CD14-positive monocyte (primary cell): ENCODE measurements at regions not wholly inside any gene's neighbourhood (a gene's known extent, or its start where the extent isn't known, plus 50 kb on each side); places are given as distances from the start of the nearest gene placed in this dataset.

Experiments used
- DNase-seq, 3 donors: peaks; one replicate each; pipeline ENCODE4 v3.0.0-alpha.2; 2011 to 2022
- H2AFZ ChIP-seq: 2 replicates; pipeline ENCODE4 v1.6.0; 2012; ENCODE audit warnings: mild to moderate bottlenecking, low read depth, low read length, inconsistent platforms; ENCODE audit not compliant: insufficient read depth, poor library complexity, severe bottlenecking
- H3K27ac ChIP-seq, 2 donors: 1 replicate in 1 of 2; 2 replicates in 1 of 2; pipeline ENCODE4 v1.5.1; 2012 to 2013; ENCODE audit warnings: low read length in 2 of 2, control low read depth in 1 of 2, inconsistent platforms in 1 of 2, low read depth in 1 of 2, mild to moderate bottlenecking in 1 of 2
- H3K27me3 ChIP-seq, 2 donors: one replicate each; pipeline versions ENCODE4 v1.6.0 to v1.6.1; 2011 to 2013; ENCODE audit warnings: low read length in 2 of 2; ENCODE audit not compliant: control insufficient read depth in 2 of 2, insufficient read depth in 2 of 2
- H3K36me3 ChIP-seq, 2 donors: replicated peaks in 1 of 2; 1 replicate in 1 of 2; 2 replicates in 1 of 2; pipeline versions ENCODE4 v1.5.1 to v1.6.1; 2012 to 2013; ENCODE audit warnings: low read length in 2 of 2, control low read depth in 1 of 2, inconsistent platforms in 1 of 2, mild to moderate bottlenecking in 1 of 2; ENCODE audit not compliant: insufficient read depth in 2 of 2, control insufficient read depth in 1 of 2
- H3K4me1 ChIP-seq, 2 donors: 1 replicate in 1 of 2; 2 replicates in 1 of 2; pipeline versions ENCODE4 v1.5.1 to v1.6.1; 2012 to 2013; ENCODE audit warnings: low read length in 2 of 2, control low read depth in 1 of 2, inconsistent platforms in 1 of 2, mild to moderate bottlenecking in 1 of 2, moderate library complexity in 1 of 2; ENCODE audit not compliant: insufficient read depth in 2 of 2, control insufficient read depth in 1 of 2
- H3K4me2 ChIP-seq: replicated peaks from 2 replicates; pipeline ENCODE3; 2012; ENCODE audit warnings: low read length, moderate library complexity, mild to moderate bottlenecking; ENCODE audit not compliant: poor library complexity, severe bottlenecking; ENCODE audit errors: extremely low read depth
- H3K4me3 ChIP-seq, 3 experiments: fragments of 200-600 bp in 1 of 3; sonication (generic) in 1 of 3; replicated peaks in 1 of 3; 1 replicate in 2 of 3; 2 replicates in 1 of 3; pipeline ENCODE4 v1.5.1; 2011 to 2013; ENCODE audit warnings: low read length in 3 of 3, mild to moderate bottlenecking in 3 of 3, control low read depth in 2 of 3, low read depth in 2 of 3, inconsistent platforms in 1 of 3, moderate library complexity in 1 of 3
- H3K79me2 ChIP-seq: 2 replicates; pipeline ENCODE4 v1.6.0; 2012; ENCODE audit warnings: mild to moderate bottlenecking, control low read depth, inconsistent platforms, low read length, moderate library complexity; ENCODE audit not compliant: insufficient read depth
- H3K9ac ChIP-seq: 2 replicates; pipeline ENCODE4 v1.6.0; 2017; ENCODE audit warnings: low read length, mild to moderate bottlenecking; ENCODE audit not compliant: insufficient read depth, poor library complexity, severe bottlenecking
- H3K9me3 ChIP-seq, 2 donors: replicated peaks in 1 of 2; 1 replicate in 1 of 2; 2 replicates in 1 of 2; pipeline versions ENCODE4 v1.5.1 to v1.6.1; 2012 to 2013; ENCODE audit warnings: low read length in 2 of 2, control low read depth in 1 of 2; ENCODE audit not compliant: control insufficient read depth in 1 of 2, insufficient read depth in 1 of 2
- H4K20me1 ChIP-seq: 2 replicates; pipeline ENCODE4 v1.6.0; 2012; ENCODE audit warnings: mild to moderate bottlenecking, low read length, control low read depth, moderate library complexity; ENCODE audit not compliant: insufficient read depth
- H3K27ac Mint-ChIP-seq, 7 donors: one replicate each; pipeline ENCODE4 v1.8.0; 2020; ENCODE audit warnings: mild to moderate bottlenecking in 7 of 7, mixed read lengths in 7 of 7, moderate library complexity in 6 of 7, inconsistent platforms in 2 of 7
- H3K27me3 Mint-ChIP-seq, 3 donors: one replicate each; pipeline ENCODE4 v1.8.0; 2021 to 2022; ENCODE audit warnings: low read depth in 3 of 3, mild to moderate bottlenecking in 3 of 3, mixed read lengths in 3 of 3, moderate library complexity in 3 of 3, inconsistent platforms in 1 of 3
- H3K36me3 Mint-ChIP-seq, 2 donors: one replicate each; pipeline ENCODE4 v1.8.0; 2020; ENCODE audit warnings: mixed read lengths in 2 of 2, inconsistent platforms in 1 of 2, mild to moderate bottlenecking in 1 of 2
- H3K4me1 Mint-ChIP-seq: one replicate; pipeline ENCODE4 v1.8.0; 2020; ENCODE audit warnings: mild to moderate bottlenecking, mixed read lengths
- H3K4me3 Mint-ChIP-seq, 2 donors: one replicate each; pipeline ENCODE4 v1.8.0; 2020; ENCODE audit warnings: mild to moderate bottlenecking in 2 of 2, mixed read lengths in 2 of 2, moderate library complexity in 1 of 2
- H3K9me3 Mint-ChIP-seq, 7 donors: one replicate each; pipeline ENCODE4 v1.8.0; 2020 to 2022; ENCODE audit warnings: mixed read lengths in 7 of 7, mild to moderate bottlenecking in 6 of 7, moderate library complexity in 6 of 7, inconsistent platforms in 2 of 7
- WGBS: methylation state at CpG from one replicate; pipeline ENCODE4 v1.1.5; 2013; ENCODE audit warnings: missing lambda C conversion rate; ENCODE audit not compliant: insufficient coverage; 5-methylcytosine and 5-hydroxymethylcytosine counted together
- intact Hi-C, 2 donors: fragments of 100-400 bp; cut with micrococcal nuclease; formaldehyde crosslinking; loops; one replicate each; pipeline versions ENCODE4 v1.15.0 to v1.15.1; 2023
- TF ChIP-seq, protein P1 (sequence below): fragments of 200-600 bp; IDR thresholded peaks from one replicate; pipeline ENCODE4 v1.8.0; 2022; ENCODE audit warnings: antibody characterized with exemption, mild to moderate bottlenecking

DNA sequence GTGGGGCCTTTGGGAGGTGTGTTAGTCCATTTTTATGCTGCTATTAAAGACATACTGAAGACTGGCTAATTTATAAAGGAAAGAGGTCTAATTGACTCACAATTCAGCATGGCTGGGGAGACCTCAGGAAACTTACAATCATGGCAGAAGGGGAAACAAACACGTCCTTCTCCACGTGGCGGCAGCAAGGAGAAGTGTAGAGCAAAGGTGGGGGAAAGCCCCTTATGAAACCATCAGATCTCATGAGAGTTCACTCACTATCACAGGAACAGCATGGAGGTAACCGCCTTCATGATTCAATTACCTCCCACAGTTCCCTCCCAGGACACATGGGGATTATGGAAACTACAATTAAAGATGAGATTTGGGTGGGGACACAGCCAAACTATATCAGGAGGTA, 187.1 kb upstream of the OSR1 start:
- H3K4me1 ChIP-seq = no peaks in the 10 kb centered on the region
- no peaks in the 10 kb centered on the region for H3K79me2 ChIP-seq
- H3K27ac Mint-ChIP-seq = no peak overlapping the region
- no peaks in the 10 kb centered on the region for H3K27me3 ChIP-seq
- no peak overlapping the region for H3K4me3 Mint-ChIP-seq
- H3K4me2 ChIP-seq = no peak overlapping the region
- DNase-seq = no peak
- H3K4me1 Mint-ChIP-seq = no peaks in the 10 kb centered on the region
- no peaks in the 10 kb centered on the region for H4K20me1 ChIP-seq
- no CpG with 5 or more reads among the region's 4 CpGs for WGBS
- H3K9me3 Mint-ChIP-seq = peaks cover 0 to 17% (median 0%) of the 10 kb centered on the region in 7 donors
- H2AFZ ChIP-seq = no peak overlapping the region
- intact Hi-C loops = no loop called here
- H3K27ac ChIP-seq = no peak overlapping the region
- no peaks in the 10 kb centered on the region for H3K36me3 Mint-ChIP-seq
- peaks cover 0 to 8% of the 10 kb centered on the region in 2 donors for H3K9me3 ChIP-seq
- H3K4me3 ChIP-seq = no peak overlapping the region
- H3K9ac ChIP-seq = no peak overlapping the region
- H3K27me3 Mint-ChIP-seq = no peaks in the 10 kb centered on the region
- H3K36me3 ChIP-seq = no peaks in the 10 kb centered on the region
- TF ChIP-seq, protein P1, sequence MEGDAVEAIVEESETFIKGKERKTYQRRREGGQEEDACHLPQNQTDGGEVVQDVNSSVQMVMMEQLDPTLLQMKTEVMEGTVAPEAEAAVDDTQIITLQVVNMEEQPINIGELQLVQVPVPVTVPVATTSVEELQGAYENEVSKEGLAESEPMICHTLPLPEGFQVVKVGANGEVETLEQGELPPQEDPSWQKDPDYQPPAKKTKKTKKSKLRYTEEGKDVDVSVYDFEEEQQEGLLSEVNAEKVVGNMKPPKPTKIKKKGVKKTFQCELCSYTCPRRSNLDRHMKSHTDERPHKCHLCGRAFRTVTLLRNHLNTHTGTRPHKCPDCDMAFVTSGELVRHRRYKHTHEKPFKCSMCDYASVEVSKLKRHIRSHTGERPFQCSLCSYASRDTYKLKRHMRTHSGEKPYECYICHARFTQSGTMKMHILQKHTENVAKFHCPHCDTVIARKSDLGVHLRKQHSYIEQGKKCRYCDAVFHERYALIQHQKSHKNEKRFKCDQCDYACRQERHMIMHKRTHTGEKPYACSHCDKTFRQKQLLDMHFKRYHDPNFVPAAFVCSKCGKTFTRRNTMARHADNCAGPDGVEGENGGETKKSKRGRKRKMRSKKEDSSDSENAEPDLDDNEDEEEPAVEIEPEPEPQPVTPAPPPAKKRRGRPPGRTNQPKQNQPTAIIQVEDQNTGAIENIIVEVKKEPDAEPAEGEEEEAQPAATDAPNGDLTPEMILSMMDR = no peak

- WGBS = no CpG with 5 or more reads among the region's 2 CpGs
- Histone ChIP-seq H3K4me1 (no peaks in the 10 kb centered on the region), H2AFZ (no peak overlapping the region), H3K9ac (no peak overlapping the region), H3K9me3 (peaks cover 0 to 8% of the 10 kb centered on the region in 2 donors), H3K27me3 (no peaks in the 10 kb centered on the region), H3K36me3 (no peaks in the 10 kb centered on the region), H3K4me2 (no peak overlapping the region), H3K27ac (no peak overlapping the region), H3K79me2 (no peaks in the 10 kb centered on the region), H4K20me1 (no peaks in the 10 kb centered on the region), H3K4me3 (no peak overlapping the region)
- Mint-ChIP-seq H3K27ac (no peak overlapping the region), H3K27me3 (no peaks in the 10 kb centered on the region), H3K9me3 (peaks cover 0 to 14% (median 0%) of the 10 kb centered on the region in 7 donors), H3K4me3 (no peak overlapping the region), H3K4me1 (no peaks in the 10 kb centered on the region), H3K36me3 (no peaks in the 10 kb centered on the region)
- no peak for DNase-seq
- intact Hi-C loops = no loop called here
- TF ChIP-seq, protein P1 = no peak
Measured at GRCh38 chr2:19543663-19544383, 185.4 kb upstream of the OSR1 start.
